Stimulated activated CD8-positive, alpha-beta memory T cell treated with anti-CD3 and anti-CD28 coated beads, Interleukin-7, amount 100 ng/mL, for 48 hours (primary cell): ENCODE measurements at regions not wholly inside any gene's neighbourhood (a gene's known extent, or its start where the extent isn't known, plus 50 kb on each side); places are given as distances from the start of the nearest gene placed in this dataset.

Experiments used
- DNase-seq, 2 donors: peaks; one replicate each; pipeline ENCODE4 v3.0.0-alpha.2; 2020; ENCODE audit warnings: low read depth in 1 of 2; ENCODE audit errors: extremely low read depth in 1 of 2

DNA sequence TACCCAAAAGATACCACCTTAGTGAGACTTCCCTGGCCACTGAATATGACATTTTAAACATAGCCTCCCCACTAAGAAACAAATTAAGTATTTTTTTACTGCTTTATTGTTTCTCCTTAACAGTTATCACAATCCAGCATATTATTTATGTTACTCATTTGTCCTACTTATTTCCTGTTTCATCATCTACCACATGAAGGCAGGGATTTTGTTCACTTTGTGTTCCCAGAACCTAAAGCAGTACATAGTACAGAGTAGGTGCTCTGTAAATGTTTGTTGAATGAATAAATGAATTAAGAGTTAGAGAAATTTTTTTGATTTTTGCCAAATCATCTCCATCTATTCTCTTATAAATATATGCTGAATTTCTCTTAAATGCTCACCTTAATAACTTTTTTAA lies 318.4 kb upstream of the GIMD1 start:
- no peak for DNase-seq

DNA sequence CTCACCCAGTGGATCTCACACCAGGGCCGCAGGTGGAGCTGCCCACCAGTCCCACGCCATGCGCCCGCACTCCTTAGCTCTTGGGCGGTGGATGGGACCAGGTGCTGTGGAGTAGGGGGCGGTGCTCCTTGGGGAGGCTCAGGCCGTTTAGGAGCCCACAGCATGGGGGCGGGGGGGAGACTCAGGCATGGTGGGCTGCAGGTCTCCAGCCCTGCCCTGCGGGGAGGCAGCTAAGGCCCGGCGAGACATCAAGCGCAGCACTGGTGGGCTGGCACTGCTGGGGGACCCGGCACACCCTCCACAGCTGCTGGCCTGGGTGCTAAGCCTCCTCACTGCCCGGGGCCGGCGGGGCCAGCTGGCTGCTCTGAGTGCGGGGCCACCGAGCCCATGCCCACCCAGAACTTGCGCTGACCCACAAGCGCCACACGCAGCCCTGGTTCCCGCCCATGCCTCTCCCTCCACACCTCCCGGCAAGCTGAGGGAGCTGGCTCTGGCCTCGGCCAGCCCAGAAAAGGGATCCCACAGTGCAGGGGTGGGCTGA lies 312.9 kb upstream of the GIMD1 start:
- DNase-seq = no peak

- DNase-seq = no peak
Observed at GRCh38 chr4:106679063-106679462, 310.5 kb upstream of the GIMD1 start.

DNA sequence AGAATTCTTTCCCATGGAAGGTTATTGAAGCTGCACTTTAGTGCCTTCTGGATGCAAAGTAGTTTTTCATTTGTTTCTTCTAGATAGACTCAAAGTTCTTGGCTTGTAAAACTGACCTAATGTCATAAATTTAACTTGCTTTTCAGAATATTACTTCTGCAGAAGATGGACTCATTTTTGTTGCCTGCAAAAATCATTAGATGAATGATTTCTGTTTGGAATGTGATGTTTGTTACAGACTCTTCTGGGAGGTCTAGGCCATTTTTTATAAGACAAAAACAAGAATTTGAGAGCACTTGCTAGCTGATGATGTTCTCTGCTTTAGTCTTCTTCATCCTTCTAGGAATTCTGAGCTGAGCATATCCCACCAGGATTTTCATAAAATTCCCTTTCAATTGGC lies 308.6 kb upstream of the GIMD1 start:
- no peak for DNase-seq

DNA sequence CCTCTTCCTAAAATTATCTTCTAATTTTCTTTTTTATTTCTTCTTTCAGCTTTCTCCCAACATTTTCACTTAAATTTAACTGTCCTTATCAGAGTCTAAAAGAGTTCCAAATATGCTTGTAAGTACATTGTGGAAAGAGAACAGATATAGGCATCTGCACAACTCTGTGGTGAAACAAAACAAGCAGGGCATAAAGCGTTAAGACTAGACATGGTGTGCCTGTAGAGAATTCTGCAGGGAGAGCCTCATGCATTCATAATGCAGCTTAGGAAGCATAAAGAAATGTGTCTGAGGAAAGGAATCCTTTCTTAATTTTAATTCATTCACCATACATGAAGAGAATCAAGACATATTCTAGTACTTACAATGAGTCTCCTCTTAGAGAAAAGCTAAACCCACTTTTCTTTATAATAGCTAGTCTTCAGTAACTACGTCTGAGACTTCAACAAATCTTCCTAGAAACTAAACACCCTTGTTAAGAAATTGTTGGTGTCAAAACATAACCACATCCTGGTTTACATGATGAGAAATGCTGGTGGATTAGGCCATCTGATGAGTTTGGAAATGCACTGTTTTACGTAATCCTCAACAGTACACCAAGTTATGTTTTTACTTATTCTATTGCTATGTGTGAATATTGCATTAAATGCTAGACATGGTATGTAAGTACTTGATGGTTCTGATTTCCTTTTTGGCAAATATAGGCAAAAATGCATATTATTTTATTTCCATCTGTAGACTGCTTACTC lies 307.8 kb upstream of the GIMD1 start:
- no peak for DNase-seq

GRCh38 chr4:106671716-106672115 lies 303.1 kb upstream of the GIMD1 start:
- DNase-seq = no peak

DNA sequence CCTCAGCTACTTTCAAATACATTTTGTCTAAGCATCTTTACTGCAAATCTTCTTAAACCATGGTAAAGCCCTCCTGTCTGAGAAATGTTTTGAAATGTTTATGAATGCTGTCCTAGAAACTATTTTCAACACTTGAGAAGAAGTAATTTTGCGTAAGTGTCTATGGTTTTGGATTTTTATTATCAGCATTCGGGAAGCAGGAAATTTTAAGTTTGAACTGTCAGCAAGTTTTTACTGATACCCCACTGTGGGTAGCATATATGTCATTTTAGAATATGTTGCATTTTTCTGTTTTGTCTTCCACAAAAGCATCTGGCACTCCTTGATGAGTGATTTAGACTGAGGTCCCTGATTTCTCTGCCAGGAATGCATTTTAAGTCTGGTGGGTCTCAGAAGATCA lies 302.4 kb upstream of the GIMD1 start:
- no peak for DNase-seq

GRCh38 chr4:106659371-106659770 lies 290.8 kb upstream of the GIMD1 start:
- DNase-seq = no peak

DNA sequence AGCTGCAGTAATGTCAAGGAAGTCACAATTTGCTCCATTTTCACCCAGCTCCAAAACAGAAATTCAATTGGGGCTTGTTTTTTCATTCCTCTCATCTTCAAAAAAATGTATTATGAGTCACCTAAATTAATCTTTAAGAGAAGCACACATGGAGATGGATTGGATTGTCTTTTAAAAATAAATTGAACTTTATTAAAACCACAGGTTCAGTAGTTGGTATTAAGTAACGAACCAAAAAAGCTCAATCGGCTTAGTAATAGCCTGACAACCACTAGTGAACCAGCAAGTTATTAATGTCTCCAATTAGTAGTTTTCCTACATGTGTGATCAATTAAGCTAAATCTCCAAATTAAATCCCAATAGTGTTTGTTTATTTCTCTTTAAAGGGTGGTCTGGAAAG lies 283.5 kb upstream of the GIMD1 start:
- DNase-seq = no peak

DNA sequence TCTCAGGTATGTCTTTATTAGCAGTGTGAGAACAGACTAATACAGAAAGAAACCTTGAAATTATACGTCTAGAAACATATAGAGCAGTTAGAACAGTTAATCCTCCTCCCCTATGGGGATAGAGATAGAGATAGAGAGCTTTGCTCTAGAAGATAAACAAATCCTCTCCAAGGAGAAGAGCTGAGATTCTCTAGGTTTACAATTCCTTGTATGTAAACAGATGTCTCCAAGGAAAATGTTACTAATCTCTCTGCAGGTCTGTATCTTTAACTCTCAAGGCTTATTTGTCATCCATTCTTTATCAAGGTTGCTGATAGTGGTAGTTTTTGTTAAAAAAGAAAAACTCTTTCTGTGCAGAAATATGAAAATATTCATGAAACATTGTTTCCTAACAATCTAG lies 282.1 kb upstream of the GIMD1 start:
- DNase-seq = no peak

GRCh38 chr4:106647451-106647850 lies 278.9 kb upstream of the GIMD1 start:
- no peak for DNase-seq

- no peak for DNase-seq
Observed at GRCh38 chr4:106629268-106629625, 260.7 kb upstream of the GIMD1 start.

DNA sequence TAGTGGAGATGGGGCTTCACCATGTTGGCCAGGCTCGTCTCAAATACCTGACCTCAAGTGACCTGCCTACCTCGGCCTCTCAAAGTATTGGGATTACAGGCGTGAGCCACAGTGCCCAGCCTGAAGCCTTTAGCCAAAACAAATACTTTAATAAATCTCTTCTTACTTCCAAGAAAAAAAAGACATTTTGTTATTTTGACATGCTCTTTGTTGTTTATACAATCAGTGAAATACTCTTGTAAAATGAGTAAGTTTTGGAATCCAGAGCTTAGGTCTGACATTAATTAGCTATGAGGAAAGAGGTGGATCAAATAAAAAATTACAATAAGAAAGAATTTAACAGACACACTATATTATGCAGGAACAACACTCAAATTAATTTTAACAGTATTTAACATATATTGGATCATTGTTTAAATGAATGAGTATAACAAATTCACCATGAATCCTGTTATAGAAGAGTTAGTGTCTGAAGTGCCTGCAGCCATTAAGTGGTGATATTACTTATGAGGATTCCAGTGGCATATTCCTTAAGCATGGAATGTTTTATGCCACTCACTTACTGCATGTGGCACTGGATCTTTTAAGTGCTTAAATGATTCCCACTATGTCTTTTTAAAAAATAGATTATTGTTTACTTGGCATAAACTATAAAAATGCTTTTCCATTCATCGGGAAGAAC lies 260.1 kb upstream of the GIMD1 start:
- no peak for DNase-seq

DNA sequence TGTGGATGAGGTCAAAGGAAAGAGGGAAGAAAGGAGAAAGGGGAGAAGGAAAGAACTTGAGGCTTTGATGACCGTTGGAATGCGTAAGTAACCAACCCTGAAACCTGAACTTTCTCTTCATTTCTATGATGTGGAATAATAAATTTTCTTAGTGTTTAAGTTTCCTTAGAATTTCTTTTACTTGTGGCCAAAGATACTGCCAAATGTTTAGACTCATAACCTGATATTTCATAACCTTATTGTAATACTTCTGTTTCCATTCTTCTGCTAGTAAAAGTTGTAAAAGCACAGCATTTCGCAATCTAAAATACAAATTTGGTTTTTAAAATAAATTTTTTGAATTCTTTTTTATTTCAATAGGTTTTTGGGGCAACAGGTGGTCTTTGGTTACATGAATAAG lies 258.5 kb upstream of the GIMD1 start:
- no peak for DNase-seq

- DNase-seq = no peak
Observed at GRCh38 chr4:106624671-106625070, 256.1 kb upstream of the GIMD1 start.

DNA sequence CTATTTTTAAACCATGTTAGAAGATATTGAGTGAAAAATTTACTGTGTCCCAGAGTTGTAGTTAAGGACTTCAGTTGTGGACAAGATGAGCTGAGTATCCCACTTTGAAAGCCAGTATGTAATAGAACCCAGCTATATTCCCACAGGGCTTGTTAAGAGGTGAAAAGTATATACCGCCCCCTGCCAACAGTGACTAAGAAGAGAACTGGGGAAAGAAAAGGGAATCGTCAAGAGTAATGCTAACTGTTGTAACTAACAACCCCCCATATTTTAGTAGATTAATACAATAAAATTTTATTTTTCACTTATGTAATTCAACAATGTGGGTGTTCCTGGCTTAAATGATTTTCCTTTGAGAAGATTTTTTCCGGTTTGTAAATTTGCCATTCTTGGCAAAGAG lies 250.4 kb upstream of the GIMD1 start:
- DNase-seq = no peak

DNA sequence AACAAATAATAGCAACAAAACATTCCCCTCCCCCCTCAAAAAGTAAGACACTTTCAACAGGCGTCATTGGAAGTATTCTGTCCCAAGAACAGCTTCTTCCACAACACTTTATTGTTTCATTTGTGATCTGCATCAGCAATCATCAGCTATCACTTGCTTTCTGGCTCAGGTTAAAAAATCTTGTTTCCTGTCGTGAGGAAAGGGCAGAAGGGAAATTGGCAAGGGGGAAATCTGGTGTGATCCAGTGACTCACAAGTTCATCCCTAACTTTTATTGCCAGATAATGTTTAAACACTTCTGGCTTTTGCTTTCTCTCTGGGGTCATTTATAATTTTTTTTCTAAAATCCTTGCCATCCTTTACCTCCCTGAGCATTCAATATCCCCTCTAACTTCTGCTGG lies 247.4 kb upstream of the GIMD1 start:
- DNase-seq = no peak

DNA sequence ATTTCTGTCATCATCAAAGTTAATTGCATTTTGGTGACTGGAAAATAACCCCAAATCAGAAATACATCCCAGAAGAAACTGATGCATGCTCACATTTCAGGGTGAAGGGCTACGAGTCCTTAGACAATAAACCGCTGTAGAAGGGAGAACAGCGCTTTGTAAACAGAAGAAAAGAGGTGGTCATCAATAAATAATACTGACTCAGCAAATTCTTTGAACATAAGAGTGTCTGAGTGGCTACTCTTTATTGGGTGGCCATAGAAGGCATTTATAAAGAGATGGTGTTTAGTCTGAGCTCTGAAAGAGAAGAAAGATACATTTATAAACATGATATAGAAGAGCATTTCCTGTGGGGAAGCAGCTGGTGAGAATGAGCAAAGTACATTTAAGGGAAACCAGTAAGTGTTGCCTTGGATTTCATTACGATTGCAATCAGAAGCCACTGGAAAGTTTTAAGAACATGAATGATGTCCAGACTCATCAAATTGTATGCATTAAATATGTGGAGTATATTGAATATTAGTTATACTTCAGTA lies 246.9 kb upstream of the GIMD1 start:
- DNase-seq = no peak

DNA sequence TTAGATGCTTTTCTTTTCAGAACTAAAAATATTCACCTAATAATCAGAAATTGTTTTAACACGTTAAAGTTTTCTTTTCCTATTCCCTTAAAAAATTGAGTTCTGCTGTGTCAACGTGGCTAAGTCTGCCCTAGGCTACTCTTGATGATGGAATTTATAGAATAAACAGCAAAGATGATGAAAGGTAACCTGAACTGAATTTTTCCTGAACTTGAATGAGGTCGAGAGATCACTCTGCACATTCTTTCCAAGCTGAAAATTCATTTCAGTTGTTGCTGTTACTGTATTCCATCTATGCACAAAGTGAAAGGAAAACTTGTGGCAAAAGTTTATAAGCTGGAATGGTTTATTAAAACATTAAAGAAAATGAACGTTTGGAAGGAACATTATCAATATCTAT lies 245.9 kb upstream of the GIMD1 start:
- DNase-seq = no peak

DNA sequence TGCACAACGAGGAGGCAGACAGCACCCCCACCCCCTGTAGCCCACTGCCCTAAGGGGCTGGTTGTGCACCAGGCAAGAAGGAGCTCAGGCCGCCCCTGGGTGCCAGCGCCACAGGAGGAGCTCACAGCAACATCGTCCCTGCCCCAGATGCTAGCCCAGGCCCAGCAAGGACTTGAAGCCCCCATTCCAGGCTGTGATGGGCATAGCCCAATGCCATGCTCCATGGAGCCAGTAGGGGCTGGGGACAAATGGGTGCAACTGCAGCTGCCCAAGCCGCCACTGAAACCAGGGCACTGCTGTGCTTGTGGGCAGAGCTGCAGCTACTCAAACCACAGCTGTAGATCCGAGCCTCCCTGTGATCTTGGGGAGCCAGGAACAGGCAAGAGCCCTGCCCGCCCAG lies 241.3 kb upstream of the GIMD1 start:
- no peak for DNase-seq

DNA sequence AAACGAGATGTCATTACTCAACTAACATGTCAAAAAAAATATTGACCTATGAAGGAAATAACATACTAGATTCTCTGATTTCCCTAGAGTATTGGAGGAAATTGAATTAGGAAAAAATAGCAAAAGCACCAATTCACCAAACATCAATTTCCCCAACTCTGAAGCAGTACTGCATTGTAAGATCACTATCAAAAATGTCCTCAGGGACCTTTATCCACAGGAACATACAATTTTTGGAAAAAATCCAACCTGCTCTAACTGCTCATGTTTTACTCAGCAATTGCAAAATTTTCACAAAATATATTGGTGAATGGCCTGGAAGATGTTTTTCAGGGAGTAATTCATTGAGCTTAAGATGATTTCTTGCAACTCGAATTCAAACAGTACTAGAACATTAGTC lies 239.0 kb upstream of the GIMD1 start:
- DNase-seq = no peak

GRCh38 chr4:106604319-106605051 lies 235.9 kb upstream of the GIMD1 start:
- no peak for DNase-seq
